Naive thymus-derived CD8-positive, alpha-beta T cell (primary cell): ENCODE measurements at regions not wholly inside any gene's neighbourhood (a gene's known extent, or its start where the extent isn't known, plus 50 kb on each side); places are given as distances from the start of the nearest gene placed in this dataset.
"Not testable (repeated sequence)": the region's sequence is repeated elsewhere in the genome, so short reads cannot be mapped to it uniquely, and the experiment has no call there.

Experiments used
- ATAC-seq, 2 donors: fragments of 150-1000 bp; cut with Tn5 transposase in 1 of 2; sonication (Bioruptor Pico), chemical (Tn5 transposase) in 1 of 2; 1 replicate in 1 of 2; 2 replicates in 1 of 2; pipeline ENCODE4 v1.10.0; 2021; ENCODE audit warnings: mild to moderate bottlenecking in 2 of 2, moderate library complexity in 2 of 2
- POLR2A ChIA-PET: fragments of 350-600 bp; sonication (Branson Sonifier 250); formaldehyde crosslinking; loops from one replicate; lab custom pipeline; 2021; ENCODE audit warnings: antibody characterized with exemption; lab: Charles Lee
- DNase-seq, 10 donors: peaks; one replicate each; pipeline versions ENCODE4 v3.0.0 to v3.0.0-alpha.2; 2020 to 2022
- H3K27ac Mint-ChIP-seq, 10 donors: one replicate each; pipeline ENCODE4 v1.8.0; 2020 to 2022; ENCODE audit warnings: mild to moderate bottlenecking in 10 of 10, mixed read lengths in 10 of 10, moderate library complexity in 4 of 10, inconsistent platforms in 1 of 10
- H3K27me3 Mint-ChIP-seq, 5 donors: one replicate each; pipeline ENCODE4 v1.8.0; 2021 to 2022; ENCODE audit warnings: mixed read lengths in 5 of 5
- H3K36me3 Mint-ChIP-seq, 3 donors: one replicate each; pipeline ENCODE4 v1.8.0; 2020 to 2022; ENCODE audit warnings: mixed read lengths in 3 of 3, mild to moderate bottlenecking in 2 of 3, inconsistent platforms in 1 of 3
- H3K4me1 Mint-ChIP-seq, 4 donors: one replicate each; pipeline ENCODE4 v1.8.0; 2021 to 2022; ENCODE audit warnings: mixed read lengths in 4 of 4
- H3K4me3 Mint-ChIP-seq, 10 donors: one replicate each; pipeline ENCODE4 v1.8.0; 2020 to 2022; ENCODE audit warnings: mild to moderate bottlenecking in 10 of 10, mixed read lengths in 10 of 10, moderate library complexity in 6 of 10, inconsistent platforms in 1 of 10
- H3K9me3 Mint-ChIP-seq, 9 donors: one replicate each; pipeline ENCODE4 v1.8.0; 2020 to 2022; ENCODE audit warnings: mixed read lengths in 9 of 9, mild to moderate bottlenecking in 3 of 9, inconsistent platforms in 1 of 9, moderate library complexity in 1 of 9

DNA sequence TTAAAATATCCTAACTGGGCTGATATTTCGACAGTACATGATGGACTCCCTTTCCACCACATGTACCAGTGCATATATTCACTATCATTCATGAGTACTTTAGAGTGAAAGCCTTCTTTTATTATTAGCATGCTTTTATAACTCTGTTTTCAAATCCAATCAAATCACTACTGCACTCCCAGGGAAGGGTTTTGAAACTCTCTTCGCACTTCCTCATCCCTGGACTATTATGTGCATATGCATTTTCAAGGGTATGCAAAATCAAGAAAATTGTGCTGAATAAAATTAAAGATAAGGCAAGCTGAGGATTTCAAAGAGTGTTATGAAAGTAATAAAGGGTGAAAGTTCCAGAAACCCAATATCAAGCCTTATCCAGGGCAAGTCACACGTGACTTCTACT, 411.4 kb upstream of the PDZRN3 start:
- Mint-ChIP-seq H3K9me3 (peaks cover 0 to 17% (median 2%) of the 10 kb centered on the region in 9 donors), H3K27ac (no peak overlapping the region), H3K27me3 (no peaks in the 10 kb centered on the region), H3K36me3 (no peaks in the 10 kb centered on the region), H3K4me1 (no peaks in the 10 kb centered on the region), H3K4me3 (no peak overlapping the region)
- ATAC-seq (no peak), DNase-seq (no peak)
- POLR2A ChIA-PET = no interaction called here

DNA sequence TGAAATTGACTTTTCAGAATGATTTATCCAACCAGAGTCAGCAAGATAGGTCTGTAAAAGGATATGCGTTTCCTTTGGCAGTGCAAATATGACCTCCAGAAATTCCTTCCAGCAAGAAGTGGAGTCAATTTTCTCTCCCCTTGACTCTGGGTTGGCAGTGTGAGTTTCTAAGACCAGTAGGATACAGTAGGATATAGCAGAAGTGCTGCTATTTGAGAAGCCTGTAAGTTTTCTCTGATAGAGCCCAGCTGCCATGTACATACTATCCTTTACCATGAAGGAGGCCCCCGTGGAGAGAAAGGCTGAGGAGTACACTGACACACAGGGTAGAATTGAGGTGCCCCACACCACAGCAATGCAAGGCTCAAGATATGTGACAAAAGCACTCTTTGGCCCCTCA, 409.1 kb upstream of the PDZRN3 start:
- no peak for DNase-seq
- H3K4me1 Mint-ChIP-seq = no peaks in the 10 kb centered on the region
- no peaks in the 10 kb centered on the region for H3K27me3 Mint-ChIP-seq
- POLR2A ChIA-PET = no interaction called here
- peaks cover 0 to 17% (median 2%) of the 10 kb centered on the region in 9 donors for H3K9me3 Mint-ChIP-seq
- ATAC-seq = no peak
- no peak overlapping the region for H3K27ac Mint-ChIP-seq
- H3K36me3 Mint-ChIP-seq = no peaks in the 10 kb centered on the region
- no peak overlapping the region for H3K4me3 Mint-ChIP-seq

DNA sequence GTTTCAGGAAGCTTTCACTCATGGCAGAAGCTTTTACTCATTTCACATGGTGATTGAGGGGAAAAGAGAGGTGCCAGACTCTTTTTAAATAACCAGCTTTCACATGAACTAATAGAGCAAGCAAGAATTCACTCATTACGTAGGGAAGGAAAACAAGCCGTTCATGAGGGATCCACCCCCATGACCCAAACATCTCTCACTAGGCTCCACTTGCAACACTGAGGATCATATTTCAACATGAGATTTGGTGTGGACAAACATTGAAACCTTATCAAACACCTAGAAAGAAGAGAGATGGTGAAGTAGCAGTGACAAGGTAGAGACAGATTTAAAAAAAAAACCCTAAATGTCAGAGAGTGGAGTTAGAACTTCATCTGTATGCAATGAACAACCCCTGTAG, 408.6 kb upstream of the PDZRN3 start:
- Mint-ChIP-seq H3K27ac (no peak overlapping the region), H3K36me3 (no peaks in the 10 kb centered on the region), H3K9me3 (peaks cover 0 to 20% (median 2%) of the 10 kb centered on the region in 9 donors), H3K4me1 (no peaks in the 10 kb centered on the region), H3K27me3 (no peaks in the 10 kb centered on the region), H3K4me3 (no peak overlapping the region)
- POLR2A ChIA-PET = no interaction called here
- DNase-seq = no peak
- ATAC-seq = no peak

DNA sequence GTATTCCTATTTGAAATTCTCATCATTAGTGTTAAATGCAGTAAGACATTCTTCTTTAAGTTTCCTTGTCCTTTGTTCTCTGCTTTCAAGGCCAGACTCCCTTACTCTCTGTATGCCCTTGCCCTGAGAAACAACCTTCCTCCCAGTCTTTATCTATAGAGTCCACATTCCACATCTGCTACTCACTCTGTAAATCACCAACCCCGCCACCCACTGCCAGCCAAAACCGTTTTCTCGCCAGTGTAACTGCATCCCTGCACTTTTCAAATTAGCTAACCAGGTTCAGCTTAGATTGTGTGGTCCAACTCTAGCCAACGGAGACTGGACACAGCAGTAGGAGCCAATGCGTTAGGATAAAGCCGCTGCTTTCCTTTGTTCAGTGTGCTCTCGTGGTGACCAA, 402.4 kb upstream of the PDZRN3 start:
- Mint-ChIP-seq H3K4me1 (no peaks in the 10 kb centered on the region), H3K36me3 (no peaks in the 10 kb centered on the region), H3K27ac (no peak overlapping the region), H3K27me3 (no peaks in the 10 kb centered on the region), H3K4me3 (no peak overlapping the region), H3K9me3 (peaks cover 0 to 27% (median 8%) of the 10 kb centered on the region in 9 donors)
- DNase-seq (no peak), ATAC-seq (no peak)
- POLR2A ChIA-PET = no interaction called here

DNA sequence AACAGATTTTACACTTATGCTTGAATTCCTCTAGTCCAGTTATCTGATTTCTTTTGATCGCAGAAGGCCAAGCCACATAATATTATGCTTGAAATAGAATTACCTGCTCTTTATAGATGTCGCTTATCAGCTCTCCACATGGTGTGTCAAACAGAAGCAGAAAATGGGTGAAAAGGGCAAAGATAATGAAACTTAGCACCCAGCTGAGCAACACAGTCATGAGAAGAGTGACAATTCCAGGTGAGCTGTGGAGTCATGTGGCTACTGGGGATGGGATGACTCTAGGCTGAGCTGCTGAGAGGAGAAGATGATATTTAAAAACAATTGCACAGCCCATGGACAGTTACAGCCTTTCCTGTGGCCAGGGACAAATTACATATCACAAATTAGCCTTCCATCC, 398.7 kb upstream of the PDZRN3 start:
- H3K4me1 Mint-ChIP-seq = no peaks in the 10 kb centered on the region
- POLR2A ChIA-PET = no interaction called here
- no peak for DNase-seq
- H3K27ac Mint-ChIP-seq = no peak overlapping the region
- ATAC-seq = no peak
- H3K4me3 Mint-ChIP-seq = no peak overlapping the region
- H3K27me3 Mint-ChIP-seq = no peaks in the 10 kb centered on the region
- H3K36me3 Mint-ChIP-seq = peaks cover 0 to 5% (median 0%) of the 10 kb centered on the region in 3 donors
- peaks cover 0 to 47% (median 5%) of the 10 kb centered on the region in 9 donors for H3K9me3 Mint-ChIP-seq

DNA sequence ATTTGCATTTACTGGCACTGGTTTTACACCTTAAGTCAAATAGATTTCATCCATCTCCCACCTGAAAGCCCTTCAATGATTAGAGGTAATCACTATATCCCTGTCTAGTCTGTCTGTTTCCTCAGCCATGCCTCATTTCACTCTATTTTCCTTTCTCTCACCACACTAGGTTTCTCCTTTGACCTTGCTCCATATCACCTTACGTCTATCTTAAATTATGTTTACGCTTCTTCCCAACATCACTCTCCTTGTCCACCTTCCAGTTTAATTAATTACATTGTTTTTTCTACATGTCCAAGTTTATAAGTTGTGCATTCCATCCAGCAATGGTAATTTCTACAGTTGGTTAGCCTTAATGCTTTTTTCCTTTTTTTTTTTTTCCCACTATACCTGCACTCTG, 396.7 kb upstream of the PDZRN3 start:
- H3K27ac Mint-ChIP-seq = no peak overlapping the region
- ATAC-seq (no peak), DNase-seq (no peak)
- H3K4me1 Mint-ChIP-seq = no peaks in the 10 kb centered on the region
- no peak overlapping the region for H3K4me3 Mint-ChIP-seq
- H3K9me3 Mint-ChIP-seq = peaks cover 0 to 33% (median 3%) of the 10 kb centered on the region in 9 donors
- H3K27me3 Mint-ChIP-seq = no peaks in the 10 kb centered on the region
- POLR2A ChIA-PET = no interaction called here
- H3K36me3 Mint-ChIP-seq = peaks cover 0 to 5% (median 0%) of the 10 kb centered on the region in 3 donors

DNA sequence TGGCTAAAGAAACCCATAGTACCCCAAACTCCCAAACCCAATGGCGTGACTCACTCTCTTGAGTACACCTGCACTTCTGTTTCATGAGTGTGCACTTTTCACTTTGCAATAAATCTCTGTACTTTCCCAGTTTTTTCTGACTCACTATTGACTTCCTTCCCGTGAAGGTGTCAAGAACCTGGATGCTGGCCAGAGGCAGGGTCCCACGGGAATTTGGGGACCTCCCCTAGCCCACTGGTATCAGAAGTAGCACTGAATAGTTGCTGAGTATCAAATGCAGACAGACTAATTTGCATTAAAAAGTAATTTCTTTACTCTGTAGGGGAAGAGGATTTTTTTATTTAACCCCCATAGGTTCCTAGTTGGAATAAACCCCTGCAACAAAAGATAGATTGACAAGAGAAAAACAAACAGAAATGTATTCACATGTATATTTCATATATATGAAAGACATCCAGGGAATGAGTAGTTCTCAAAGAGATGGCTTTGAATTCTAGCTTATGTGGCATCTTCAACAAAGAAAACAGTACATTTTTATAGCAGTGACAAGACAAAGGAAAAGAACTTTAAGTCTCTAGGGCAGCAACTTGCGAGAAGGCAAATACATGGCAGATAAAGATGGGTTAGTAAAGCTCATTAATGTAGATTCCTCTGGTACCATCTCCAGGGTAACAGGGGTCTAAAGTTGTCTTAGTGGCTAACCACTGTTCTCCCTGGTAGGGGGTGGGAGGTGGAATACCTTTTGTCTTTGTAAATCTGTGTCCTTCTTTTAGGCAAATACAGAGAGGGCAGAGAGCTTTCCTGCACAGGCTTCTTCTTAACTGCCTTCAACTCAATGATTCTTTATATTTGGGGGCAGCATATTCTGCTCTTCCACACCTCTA, 385.5 kb upstream of the PDZRN3 start:
- peaks cover 0 to 20% (median 4%) of the 10 kb centered on the region in 9 donors for H3K9me3 Mint-ChIP-seq
- no peak overlapping the region for H3K4me3 Mint-ChIP-seq
- H3K27me3 Mint-ChIP-seq = no peaks in the 10 kb centered on the region
- DNase-seq (no peak), ATAC-seq (no peak)
- no peaks in the 10 kb centered on the region for H3K4me1 Mint-ChIP-seq
- peaks cover 0 to 2% (median 0%) of the 10 kb centered on the region in 3 donors for H3K36me3 Mint-ChIP-seq
- H3K27ac Mint-ChIP-seq = no peak overlapping the region
- POLR2A ChIA-PET = no interaction called here

DNA sequence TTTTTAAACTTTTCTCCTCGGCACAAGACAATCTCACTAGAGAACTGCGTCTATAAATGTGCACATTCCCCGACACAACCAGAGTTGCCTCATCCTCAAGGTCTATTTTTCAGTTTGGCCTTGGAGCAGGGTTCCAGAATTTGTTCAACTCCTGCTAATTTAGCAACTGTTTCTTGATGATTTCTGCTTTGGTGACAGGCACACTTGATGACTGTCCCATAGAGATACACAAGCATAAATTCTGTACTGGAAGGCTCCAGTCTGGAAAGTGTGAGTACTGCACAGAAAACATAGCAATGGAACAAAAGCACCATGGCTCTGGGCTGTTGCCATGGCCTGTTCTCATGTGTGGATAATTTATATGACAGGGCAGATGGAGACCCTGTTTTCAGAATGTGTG, 379.6 kb upstream of the PDZRN3 start:
- DNase-seq (no peak), ATAC-seq (no peak)
- Mint-ChIP-seq H3K27me3 (no peaks in the 10 kb centered on the region), H3K27ac (no peak overlapping the region), H3K4me1 (no peaks in the 10 kb centered on the region), H3K36me3 (no peaks in the 10 kb centered on the region), H3K9me3 (peaks cover 0 to 13% (median 2%) of the 10 kb centered on the region in 9 donors), H3K4me3 (no peak overlapping the region)
- POLR2A ChIA-PET = no interaction called here

DNA sequence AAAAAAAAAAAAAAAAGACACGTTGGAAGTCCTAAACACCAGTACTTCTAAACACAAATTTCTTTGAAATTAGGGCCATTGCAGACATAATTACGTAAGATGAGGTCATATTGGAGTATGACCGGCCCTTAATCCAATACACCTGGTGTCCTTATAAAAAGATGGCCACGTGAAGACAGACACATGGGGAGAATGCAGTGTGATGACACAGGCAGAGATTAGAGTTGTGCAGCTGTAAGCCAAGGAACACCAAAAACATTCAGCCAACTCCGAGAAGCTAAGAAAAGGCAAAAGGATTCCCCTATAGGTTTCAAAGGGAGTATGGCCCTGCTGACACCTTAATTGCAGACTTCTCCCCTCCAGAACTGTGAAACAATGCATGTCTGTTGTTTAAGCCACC, 379.0 kb upstream of the PDZRN3 start:
- no peak for DNase-seq
- H3K27ac Mint-ChIP-seq = no peak overlapping the region
- POLR2A ChIA-PET = no interaction called here
- no peak for ATAC-seq
- H3K9me3 Mint-ChIP-seq = peaks cover 0 to 13% (median 4%) of the 10 kb centered on the region in 9 donors
- H3K4me1 Mint-ChIP-seq = no peaks in the 10 kb centered on the region
- no peaks in the 10 kb centered on the region for H3K36me3 Mint-ChIP-seq
- H3K4me3 Mint-ChIP-seq = no peak overlapping the region
- no peaks in the 10 kb centered on the region for H3K27me3 Mint-ChIP-seq

DNA sequence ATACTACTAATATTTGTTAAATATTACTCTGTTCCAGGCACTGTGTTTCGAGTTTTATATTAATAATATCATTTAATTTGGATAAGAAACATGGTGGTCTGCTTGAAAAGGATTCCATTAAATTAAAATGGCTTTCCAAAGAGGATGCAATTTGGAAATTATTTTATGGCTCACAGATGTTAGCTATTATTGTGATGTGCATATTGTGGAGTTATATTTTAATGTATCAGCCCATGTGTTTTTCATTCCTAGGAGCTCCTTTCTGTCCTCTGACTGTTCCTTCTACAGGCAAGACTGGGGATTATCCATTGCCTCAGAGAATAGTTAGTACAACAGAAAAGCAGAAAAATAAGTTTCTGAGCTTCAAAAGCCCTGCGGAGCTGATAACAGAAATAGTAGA, 376.7 kb upstream of the PDZRN3 start:
- no peak overlapping the region for H3K27ac Mint-ChIP-seq
- H3K9me3 Mint-ChIP-seq = peaks cover 0 to 13% (median 9%) of the 10 kb centered on the region in 9 donors
- H3K36me3 Mint-ChIP-seq = no peaks in the 10 kb centered on the region
- ATAC-seq (no peak), DNase-seq (no peak)
- no peak overlapping the region for H3K4me3 Mint-ChIP-seq
- POLR2A ChIA-PET = no interaction called here
- H3K4me1 Mint-ChIP-seq = no peaks in the 10 kb centered on the region
- H3K27me3 Mint-ChIP-seq = no peaks in the 10 kb centered on the region

DNA sequence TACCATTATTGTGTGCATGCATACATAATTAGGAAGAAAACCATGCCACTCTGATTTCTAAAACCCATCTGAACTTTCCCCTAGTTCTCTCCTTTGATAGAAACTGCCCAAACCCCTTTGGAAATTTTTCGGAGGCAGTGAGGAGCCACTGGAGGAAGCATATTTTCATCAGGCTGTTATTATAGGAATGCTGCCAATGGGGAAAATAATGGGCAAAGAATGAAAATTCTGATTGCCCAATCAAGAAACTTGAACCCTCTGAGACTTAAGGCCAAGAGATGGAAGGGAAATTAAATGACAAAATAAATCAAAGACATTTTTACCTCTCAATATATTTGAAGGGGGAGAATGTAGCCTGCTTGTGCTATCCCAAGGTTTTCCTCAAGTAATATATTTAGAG, 376.0 kb upstream of the PDZRN3 start:
- ATAC-seq (no peak), DNase-seq (no peak)
- Mint-ChIP-seq H3K36me3 (no peaks in the 10 kb centered on the region), H3K27ac (no peak overlapping the region), H3K4me1 (no peaks in the 10 kb centered on the region), H3K4me3 (no peak overlapping the region), H3K9me3 (peaks cover 0 to 13% (median 7%) of the 10 kb centered on the region in 9 donors), H3K27me3 (no peaks in the 10 kb centered on the region)
- POLR2A ChIA-PET = no interaction called here

DNA sequence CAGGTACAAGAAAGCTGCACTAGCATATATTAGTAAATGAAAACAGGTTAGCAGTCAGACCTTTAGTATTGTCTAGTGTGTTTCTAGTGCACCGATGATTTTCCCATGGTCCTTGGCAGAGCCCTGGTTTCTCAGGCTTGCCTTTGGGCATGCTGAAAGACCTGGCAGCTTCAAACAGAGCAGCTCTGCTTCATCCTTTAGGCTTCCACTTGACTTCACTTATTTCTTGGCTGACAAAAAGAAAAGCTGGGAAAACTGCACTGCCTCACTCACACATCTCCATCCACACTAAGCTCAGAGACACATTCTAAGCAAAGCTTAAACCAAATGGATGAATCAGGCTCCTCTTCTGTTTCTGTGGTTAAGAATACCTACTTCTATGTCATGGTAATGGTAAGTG, 374.8 kb upstream of the PDZRN3 start:
- H3K36me3 Mint-ChIP-seq = no peaks in the 10 kb centered on the region
- H3K4me1 Mint-ChIP-seq = no peaks in the 10 kb centered on the region
- H3K27ac Mint-ChIP-seq = no peak overlapping the region
- H3K9me3 Mint-ChIP-seq = peaks cover 0 to 15% (median 7%) of the 10 kb centered on the region in 9 donors
- no peak for DNase-seq
- H3K4me3 Mint-ChIP-seq = no peak overlapping the region
- POLR2A ChIA-PET = no interaction called here
- no peak for ATAC-seq
- H3K27me3 Mint-ChIP-seq = no peaks in the 10 kb centered on the region

DNA sequence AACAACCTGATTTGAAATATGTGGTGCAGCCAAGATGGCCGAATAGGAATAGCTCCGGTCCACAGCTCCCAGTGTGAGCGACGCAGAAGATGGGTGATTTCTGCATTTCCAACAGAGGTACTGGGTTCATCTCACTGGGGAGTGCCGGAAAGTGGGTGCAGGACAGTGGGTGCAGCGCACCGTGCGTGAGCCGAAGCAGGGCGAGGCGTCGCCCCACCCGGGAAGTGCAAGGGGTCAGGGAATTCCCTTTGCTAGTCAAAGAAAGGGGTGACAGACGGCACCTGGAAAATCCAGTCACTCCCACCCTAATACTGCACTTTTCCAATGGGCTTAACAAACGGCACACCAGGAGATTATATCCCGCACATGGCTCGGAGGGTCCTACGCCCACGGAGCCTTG, 365.9 kb upstream of the PDZRN3 start:
- POLR2A ChIA-PET, H3K4me3 Mint-ChIP-seq, ATAC-seq, DNase-seq, H3K4me1 Mint-ChIP-seq, H3K27ac Mint-ChIP-seq, H3K36me3 Mint-ChIP-seq, H3K27me3 Mint-ChIP-seq: not testable (repeated sequence)
- H3K9me3 Mint-ChIP-seq = peaks cover 5 to 32% (median 13%) of the 10 kb centered on the region in 9 donors

DNA sequence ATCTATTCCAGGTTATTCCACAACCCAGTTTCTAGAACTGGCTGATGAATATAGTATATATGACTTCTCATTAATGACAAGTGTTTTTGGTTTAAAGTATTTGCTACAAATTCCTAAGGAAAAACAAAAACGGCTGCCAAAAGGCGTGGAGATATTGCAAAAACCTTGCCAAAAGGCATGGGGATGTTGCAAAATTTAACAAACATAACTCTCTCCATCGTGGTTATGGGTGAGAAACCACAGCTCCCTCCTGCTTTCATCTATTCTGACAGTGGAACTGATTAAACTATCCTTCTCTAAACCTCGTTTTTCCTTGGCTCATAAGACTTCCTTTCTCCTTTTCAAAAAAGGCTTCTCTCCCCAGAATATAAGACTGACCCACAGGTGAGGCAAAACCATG, 342.0 kb upstream of the PDZRN3 start:
- no peak for ATAC-seq
- POLR2A ChIA-PET = no interaction called here
- no peaks in the 10 kb centered on the region for H3K4me1 Mint-ChIP-seq
- no peak for DNase-seq
- no peak overlapping the region for H3K27ac Mint-ChIP-seq
- H3K4me3 Mint-ChIP-seq = no peak overlapping the region
- peaks cover 0 to 39% (median 9%) of the 10 kb centered on the region in 9 donors for H3K9me3 Mint-ChIP-seq
- H3K36me3 Mint-ChIP-seq = peaks cover 0 to 4% (median 0%) of the 10 kb centered on the region in 3 donors
- H3K27me3 Mint-ChIP-seq = no peaks in the 10 kb centered on the region
